Neural crest cell (in vitro differentiated cells): ENCODE measurements at regions not wholly inside any gene's neighbourhood (a gene's known extent, or its start where the extent isn't known, plus 50 kb on each side); places are given as distances from the start of the nearest gene placed in this dataset.

Experiments used
- DNase-seq: peaks from one replicate; pipeline ENCODE4 v3.0.0; 2021; ENCODE audit warnings: low read depth, mixed read lengths, low spot score
- H3K27ac Mint-ChIP-seq: one replicate; pipeline ENCODE4 v1.8.0; 2021; ENCODE audit warnings: mild to moderate bottlenecking, mixed read lengths; ENCODE audit not compliant: unreplicated experiment
- H3K27me3 Mint-ChIP-seq: 2 replicates; pipeline ENCODE4 v1.8.0; 2021; ENCODE audit warnings: low read depth, mild to moderate bottlenecking, mixed read lengths
- H3K36me3 Mint-ChIP-seq: 2 replicates; pipeline ENCODE4 v1.8.0; 2021; ENCODE audit warnings: low read depth, mild to moderate bottlenecking, mixed read lengths
- H3K4me1 Mint-ChIP-seq: 2 replicates; pipeline ENCODE4 v1.8.0; 2021; ENCODE audit warnings: mixed read lengths
- H3K4me3 Mint-ChIP-seq: one replicate; pipeline ENCODE4 v1.8.0; 2021; ENCODE audit warnings: mild to moderate bottlenecking, mixed read lengths
- H3K9me3 Mint-ChIP-seq: 2 replicates; pipeline ENCODE4 v1.8.0; 2021; ENCODE audit warnings: mixed read lengths
- TF ChIP-seq, protein P1 (sequence below): fragments of 200-600 bp; sonication (generic); conservative IDR thresholded peaks from 2 replicates; pipeline ENCODE4 v1.5.0; 2021; ENCODE audit warnings: antibody characterized with exemption, mild to moderate bottlenecking

DNA sequence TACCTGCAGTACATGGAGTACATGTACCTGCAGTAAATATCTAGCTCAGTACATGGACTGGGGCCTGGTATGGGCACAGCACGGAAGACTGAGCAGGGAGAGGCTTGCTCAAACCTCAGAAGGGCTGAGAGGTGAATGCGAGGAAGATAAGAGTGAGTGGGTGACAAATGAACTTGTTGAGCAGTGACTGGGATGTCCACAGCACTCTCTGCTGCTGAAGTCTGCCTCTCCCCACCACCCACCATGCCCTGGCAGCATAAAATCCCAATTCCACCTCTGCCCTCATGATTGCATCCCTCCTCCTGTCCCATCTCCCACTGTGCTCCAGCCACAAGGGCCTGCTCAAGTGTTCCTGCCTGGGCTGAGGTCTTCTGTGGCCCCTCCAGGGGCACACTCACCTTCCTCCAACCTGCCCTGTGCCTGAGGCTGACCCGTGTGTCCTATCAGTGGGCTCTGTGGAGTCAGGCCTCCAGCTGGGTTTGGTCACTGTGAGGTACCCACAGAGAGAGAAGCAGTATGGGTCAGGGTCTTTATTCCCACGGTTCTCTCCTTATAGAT is 114.2 kb downstream of the FOXD2 start:
- no peak for DNase-seq
- Mint-ChIP-seq H3K9me3 (no peaks in the 10 kb centered on the region), H3K27ac (no peak overlapping the region), H3K27me3 (peaks cover 6% of the 10 kb centered on the region), H3K4me3 (no peak overlapping the region), H3K36me3 (no peaks in the 10 kb centered on the region), H3K4me1 (peaks cover 54% of the 10 kb centered on the region)
- TF ChIP-seq, protein P1, sequence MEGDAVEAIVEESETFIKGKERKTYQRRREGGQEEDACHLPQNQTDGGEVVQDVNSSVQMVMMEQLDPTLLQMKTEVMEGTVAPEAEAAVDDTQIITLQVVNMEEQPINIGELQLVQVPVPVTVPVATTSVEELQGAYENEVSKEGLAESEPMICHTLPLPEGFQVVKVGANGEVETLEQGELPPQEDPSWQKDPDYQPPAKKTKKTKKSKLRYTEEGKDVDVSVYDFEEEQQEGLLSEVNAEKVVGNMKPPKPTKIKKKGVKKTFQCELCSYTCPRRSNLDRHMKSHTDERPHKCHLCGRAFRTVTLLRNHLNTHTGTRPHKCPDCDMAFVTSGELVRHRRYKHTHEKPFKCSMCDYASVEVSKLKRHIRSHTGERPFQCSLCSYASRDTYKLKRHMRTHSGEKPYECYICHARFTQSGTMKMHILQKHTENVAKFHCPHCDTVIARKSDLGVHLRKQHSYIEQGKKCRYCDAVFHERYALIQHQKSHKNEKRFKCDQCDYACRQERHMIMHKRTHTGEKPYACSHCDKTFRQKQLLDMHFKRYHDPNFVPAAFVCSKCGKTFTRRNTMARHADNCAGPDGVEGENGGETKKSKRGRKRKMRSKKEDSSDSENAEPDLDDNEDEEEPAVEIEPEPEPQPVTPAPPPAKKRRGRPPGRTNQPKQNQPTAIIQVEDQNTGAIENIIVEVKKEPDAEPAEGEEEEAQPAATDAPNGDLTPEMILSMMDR, result no peak

DNA sequence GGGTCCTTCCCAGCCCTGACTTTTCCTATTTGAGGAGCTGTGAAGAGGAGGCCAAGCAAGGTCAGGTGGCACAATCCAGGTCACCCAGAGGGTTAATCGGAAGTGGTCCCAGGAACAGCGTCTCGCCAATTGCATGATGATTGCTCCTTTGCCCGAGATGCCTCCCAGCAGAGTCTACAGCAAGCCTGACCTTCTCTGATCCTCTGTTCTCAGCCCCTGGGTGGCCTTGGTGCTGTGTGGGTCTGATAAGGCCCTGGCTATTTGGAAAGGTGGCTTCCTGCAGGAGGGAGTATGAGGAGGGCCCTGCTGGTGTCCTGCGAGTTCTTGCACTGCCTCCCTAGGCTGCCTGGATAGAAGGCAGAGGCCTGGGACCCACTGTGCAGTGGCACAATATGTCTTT is 116.2 kb downstream of the FOXD2 start:
- Mint-ChIP-seq H3K27ac (no peak overlapping the region), H3K36me3 (no peaks in the 10 kb centered on the region), H3K9me3 (no peaks in the 10 kb centered on the region), H3K27me3 (peaks cover 11% of the 10 kb centered on the region), H3K4me1 (peaks cover 39% of the 10 kb centered on the region), H3K4me3 (no peak overlapping the region)
- TF ChIP-seq, protein P1, result no peak
- no peak for DNase-seq

DNA sequence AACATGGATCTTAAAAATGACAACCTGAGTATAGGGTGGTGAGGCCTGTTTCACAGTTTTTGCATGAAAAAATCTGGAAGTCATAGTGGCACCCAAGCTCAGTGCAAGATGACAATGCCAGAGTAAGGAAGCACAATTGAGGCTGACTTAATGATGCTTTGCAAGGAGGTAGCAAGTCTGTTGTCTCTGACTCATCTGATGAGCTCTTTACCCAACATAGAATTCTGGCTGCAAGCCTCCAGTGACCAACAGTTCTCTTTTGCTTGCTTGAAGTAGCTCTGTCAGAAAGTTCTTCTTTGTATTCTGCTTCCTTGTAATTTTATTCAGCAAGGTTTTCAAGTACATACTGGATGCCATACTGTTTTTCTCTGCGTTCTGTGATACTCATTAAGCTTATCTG is 117.1 kb downstream of the FOXD2 start:
- DNase-seq, result no peak
- Mint-ChIP-seq H3K27ac (no peak overlapping the region), H3K4me3 (no peak overlapping the region), H3K9me3 (no peaks in the 10 kb centered on the region), H3K27me3 (peaks cover 11% of the 10 kb centered on the region), H3K4me1 (peaks cover 38% of the 10 kb centered on the region), H3K36me3 (no peaks in the 10 kb centered on the region)
- TF ChIP-seq, protein P1, result no peak

DNA sequence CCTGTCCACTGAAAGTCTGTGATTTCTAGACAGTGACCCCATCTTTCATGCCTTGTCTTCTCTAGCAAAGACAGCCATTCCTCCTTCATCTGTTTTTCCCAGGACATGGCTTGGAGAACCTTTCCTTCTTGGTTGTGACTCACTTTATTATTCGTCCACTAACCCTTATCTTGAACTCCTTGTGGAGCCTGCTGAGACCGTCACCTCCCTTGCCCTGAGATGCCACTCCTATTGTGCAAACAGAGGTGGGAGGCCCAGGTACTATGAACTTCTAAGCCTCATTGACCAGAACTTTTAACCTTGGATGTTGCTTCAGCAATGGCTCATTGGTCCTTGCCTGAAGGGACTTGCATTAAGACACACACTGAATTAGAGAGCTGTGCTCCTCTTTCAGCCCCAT is 117.5 kb downstream of the FOXD2 start:
- H3K4me3 Mint-ChIP-seq, result no peak overlapping the region
- H3K36me3 Mint-ChIP-seq, result no peaks in the 10 kb centered on the region
- DNase-seq, result no peak
- H3K27ac Mint-ChIP-seq, result no peak overlapping the region
- peaks cover 11% of the 10 kb centered on the region for H3K27me3 Mint-ChIP-seq
- TF ChIP-seq, protein P1, result no peak
- H3K9me3 Mint-ChIP-seq, result no peaks in the 10 kb centered on the region
- peaks cover 40% of the 10 kb centered on the region for H3K4me1 Mint-ChIP-seq

DNA sequence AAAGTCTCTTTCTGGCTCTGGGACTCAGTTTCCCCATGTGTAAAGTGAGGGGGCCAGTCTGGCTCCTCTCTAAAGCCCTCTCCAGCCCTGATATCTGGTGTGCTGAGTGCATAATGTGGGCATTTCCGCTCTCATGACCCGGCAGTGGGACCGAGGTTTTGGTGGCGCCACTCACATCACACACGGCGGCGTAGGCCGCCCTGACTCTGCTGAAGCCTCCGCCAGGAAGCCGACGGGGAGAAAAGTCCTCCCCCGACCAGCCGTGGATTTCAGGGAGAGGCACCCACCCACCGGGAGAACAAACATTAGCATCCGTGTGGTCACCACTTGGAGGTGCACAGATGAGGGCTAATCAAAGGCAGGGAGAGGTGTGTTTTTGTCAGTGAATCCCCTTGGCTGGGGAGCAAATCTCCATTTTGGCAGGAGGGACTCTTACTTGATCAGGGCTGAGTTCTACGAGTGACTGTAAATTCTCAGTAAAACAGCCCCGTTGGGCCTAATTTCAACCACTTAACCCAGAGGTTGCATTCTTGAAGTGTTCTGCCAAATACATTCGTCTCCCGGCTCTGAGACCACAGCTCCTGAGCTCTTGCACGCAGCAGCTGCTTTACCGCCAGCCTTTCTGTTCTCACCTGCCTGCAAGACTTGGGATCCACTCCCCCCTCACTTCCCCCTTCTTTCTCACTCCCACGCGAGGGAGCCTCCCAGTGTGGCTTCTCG is 118.2 kb downstream of the FOXD2 start:
- DNase-seq, result no peak
- Mint-ChIP-seq H3K27me3 (peaks cover 11% of the 10 kb centered on the region), H3K4me3 (no peak overlapping the region), H3K36me3 (no peaks in the 10 kb centered on the region), H3K27ac (no peak overlapping the region), H3K9me3 (no peaks in the 10 kb centered on the region), H3K4me1 (peaks cover 45% of the 10 kb centered on the region)
- TF ChIP-seq, protein P1, result no peak
